ENCODE measurements at regions not wholly inside any gene's neighbourhood (a gene's known extent, or its start where the extent isn't known, plus 50 kb on each side); places are given as distances from the start of the nearest gene placed in this dataset.
"Not testable (repeated sequence)": the region's sequence is repeated elsewhere in the genome, so short reads cannot be mapped to it uniquely, and the experiment has no call there.

DNA sequence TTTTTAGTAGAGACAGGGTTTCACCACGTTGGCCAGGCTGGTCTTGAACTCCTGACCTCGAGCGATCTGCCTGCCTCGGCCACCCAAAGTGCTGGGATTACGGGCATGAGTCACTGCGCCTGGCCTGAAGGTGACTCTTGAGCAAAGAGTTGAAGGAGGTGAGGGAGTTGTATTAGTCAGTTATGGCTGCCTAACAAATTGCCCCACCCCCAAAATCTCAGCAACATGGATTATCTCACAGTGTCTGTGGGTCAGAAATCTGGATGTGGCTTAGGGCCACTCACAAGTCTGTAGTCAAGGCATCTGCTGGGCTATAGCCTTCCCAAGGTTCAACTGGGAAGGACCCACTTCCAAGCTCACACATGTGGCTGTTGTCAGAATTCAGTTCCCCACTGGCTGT lies 52.8 kb upstream of the ADGRE5 start:
- DNase-seq, result no peak

GRCh38 chr19:14327061-14327460 lies 54.2 kb upstream of the ADGRE5 start:
- not testable (repeated sequence) for DNase-seq

DNA sequence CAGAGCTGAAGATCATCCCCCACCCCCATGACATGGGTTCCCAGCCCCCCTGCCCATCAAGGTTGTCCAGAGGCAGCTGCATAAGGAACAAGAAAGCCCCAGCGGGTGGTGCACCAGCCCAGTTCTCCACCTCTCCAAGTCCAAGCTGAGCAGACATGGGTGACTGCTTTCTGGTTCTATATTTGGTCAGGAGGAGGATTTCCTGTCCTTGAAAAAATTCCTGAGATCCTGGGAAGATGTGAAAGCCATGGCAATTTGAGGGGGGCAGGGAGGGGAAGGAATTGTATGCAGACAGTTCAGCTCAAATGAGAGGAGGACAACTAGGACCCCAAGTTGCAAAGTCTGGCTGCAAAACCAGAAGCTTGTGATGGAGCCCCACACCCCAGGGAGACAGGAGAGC lies 55.4 kb upstream of the ADGRE5 start:
- DNase-seq, result peak; percentile 31

GRCh38 chr19:14325134-14325533 lies 56.1 kb upstream of the ADGRE5 start:
- no peak for DNase-seq

- DNase-seq, result no peak
Observed at GRCh38 chr19:14322889-14323463, 58.3 kb upstream of the ADGRE5 start.

GRCh38 chr19:14320253-14320652 lies 61.0 kb upstream of the ADGRE5 start:
- no peak for DNase-seq

DNA sequence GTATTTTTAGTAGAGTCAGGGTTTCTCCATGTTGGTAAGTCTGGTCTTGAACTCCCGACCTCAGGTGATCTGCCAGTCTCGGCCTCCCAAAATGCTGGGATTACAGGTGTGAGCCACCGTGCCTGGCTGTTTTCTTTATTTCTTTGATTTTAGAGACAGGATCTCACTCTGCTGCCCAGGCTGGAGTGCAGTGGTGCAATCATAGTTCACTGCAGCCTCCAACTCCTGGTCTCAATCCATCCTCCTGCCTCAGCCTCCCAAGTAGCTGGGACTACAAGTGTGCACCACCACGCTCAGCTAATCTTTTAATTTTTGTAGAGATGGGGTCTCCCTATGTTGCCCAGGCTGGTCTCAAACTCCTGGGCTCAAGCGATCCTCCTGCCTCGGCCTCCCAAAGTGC lies 61.5 kb upstream of the ADGRE5 start:
- DNase-seq, result not testable (repeated sequence)

DNA sequence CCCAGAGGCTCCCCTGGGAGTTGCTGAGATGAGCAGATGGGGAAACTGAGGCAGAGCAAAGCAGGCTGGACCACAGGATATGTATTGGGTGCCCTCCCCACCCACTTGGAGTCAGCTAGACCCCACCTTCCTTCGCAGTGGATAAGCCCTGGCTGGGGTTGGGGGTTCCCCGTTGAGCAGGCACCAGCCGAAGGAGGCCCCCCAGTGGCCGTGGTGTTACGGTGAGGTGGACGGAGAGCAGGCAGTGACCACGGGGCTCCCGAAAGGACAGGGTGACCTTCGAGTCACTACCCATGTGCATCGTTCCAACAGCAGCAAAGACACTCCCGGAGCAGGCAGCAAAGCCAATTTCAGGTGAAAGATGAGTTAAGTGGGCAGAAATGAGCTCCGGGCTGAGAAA lies 62.4 kb upstream of the ADGRE5 start:
- no peak for DNase-seq

DNA sequence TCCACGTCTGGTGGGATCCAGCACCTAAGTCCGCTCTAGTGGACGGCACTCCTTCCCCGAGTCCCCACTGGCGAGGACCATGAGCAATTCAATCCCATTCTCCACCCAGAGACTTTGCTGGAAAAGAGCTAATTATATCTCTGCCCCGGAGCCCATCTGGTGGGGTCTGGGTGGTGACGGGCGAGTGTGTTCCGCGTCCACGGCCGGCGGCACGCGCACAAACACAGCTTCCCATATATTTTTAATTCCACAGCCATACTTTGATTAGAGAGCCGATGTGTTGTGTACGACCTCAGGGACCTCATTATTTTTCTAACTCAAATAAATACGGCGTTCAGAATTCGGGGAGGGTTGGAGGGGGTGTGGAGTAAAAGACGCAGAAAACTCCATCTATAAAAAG lies 64.1 kb upstream of the ADGRE5 start:
- DNase-seq, result no peak

- DNase-seq, result no peak
Observed at GRCh38 chr19:14315433-14315832, 65.8 kb upstream of the ADGRE5 start.

DNA sequence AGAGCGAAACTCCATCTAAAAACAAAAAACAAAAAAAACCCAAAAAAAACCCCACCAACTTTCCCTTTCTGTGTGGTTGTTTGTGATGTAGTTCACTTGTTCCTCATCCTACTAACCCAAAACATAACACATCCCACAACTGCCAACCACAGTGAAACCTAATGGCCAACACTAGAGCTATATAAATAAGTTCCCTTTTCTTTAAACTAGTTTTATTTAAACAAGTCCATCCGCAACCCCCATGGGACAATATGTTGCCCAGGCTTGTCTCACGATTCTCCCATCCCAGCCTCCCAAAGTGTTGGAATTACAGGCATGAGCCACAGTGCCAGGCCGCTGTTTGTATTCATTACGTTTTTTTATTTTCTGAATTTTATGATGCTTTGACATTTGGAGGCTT lies 71.2 kb upstream of the ADGRE5 start:
- no peak for DNase-seq

GRCh38 chr19:14305706-14306105 lies 75.5 kb upstream of the ADGRE5 start:
- no peak for DNase-seq

GRCh38 chr19:14301150-14301549 lies 80.1 kb upstream of the ADGRE5 start:
- DNase-seq, result no peak

- no peak for DNase-seq
Observed at GRCh38 chr19:14300303-14300702, 80.9 kb upstream of the ADGRE5 start.

DNA sequence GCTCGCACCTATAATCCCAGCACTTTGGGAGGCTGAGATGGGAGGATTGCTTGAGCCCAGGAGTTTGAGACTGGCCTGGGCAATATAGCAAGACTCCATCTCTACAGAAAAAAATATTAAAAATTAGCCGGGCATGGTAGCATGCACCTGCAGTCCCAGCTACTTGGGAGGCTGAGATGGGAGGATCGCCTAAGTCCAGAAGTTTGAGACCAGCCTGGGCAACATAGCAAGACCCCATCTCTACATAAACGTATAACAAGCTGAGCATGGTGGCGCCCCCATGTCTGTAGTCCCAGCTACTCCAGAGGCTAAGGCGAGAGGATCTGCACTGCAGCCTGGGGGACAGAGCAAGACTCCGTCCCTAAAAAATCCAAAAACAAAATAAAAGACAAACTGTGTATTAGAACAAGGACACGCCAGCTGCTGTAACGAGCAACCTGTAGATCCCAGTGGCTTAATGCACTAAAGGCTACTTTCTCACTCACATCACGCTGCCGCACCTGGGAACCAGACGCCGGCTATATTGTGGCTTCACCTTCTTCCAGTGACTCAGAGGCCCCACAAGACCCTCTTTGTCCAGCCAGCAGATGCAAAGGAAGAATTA lies 81.9 kb upstream of the ADGRE5 start:
- DNase-seq, result not testable (repeated sequence)

DNA sequence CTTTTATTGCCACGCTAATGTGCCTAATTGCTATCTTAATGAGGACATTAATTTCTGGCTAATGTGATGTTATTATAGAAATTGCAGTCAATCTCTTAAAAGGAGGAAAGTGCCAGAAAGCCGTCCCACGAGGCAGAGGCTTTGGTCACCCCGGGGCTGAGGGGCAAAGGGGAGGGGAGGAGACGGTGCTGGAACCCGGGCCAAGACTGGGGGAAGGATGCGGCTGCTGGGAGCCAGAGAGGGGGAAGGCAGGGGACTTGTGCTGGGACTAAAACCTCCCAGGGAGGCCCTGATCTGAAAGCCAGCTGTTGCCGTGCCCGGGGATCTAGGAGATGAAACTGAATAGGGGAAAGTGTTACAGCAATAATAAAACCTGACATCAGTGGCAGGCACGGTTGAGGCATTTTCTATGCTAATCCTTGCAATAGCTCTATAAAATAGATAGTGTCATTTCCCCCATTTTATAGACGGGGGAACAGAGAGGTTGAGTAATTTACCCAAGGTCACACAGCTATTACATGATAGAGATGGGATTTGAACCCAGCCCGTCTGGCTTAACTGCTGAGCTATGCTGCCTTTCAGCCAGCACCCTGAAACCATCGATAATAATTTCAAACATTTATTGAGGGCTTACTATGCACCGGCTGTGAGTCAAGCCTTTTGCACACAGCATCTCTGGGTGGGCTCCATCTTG lies 83.2 kb upstream of the ADGRE5 start:
- DNase-seq, result not testable (repeated sequence)

GRCh38 chr19:14294974-14295373 lies 86.3 kb upstream of the ADGRE5 start:
- DNase-seq, result peak; percentile 11

- DNase-seq, result not testable (repeated sequence)
Observed at GRCh38 chr19:14293816-14294170, 87.5 kb upstream of the ADGRE5 start.

DNA sequence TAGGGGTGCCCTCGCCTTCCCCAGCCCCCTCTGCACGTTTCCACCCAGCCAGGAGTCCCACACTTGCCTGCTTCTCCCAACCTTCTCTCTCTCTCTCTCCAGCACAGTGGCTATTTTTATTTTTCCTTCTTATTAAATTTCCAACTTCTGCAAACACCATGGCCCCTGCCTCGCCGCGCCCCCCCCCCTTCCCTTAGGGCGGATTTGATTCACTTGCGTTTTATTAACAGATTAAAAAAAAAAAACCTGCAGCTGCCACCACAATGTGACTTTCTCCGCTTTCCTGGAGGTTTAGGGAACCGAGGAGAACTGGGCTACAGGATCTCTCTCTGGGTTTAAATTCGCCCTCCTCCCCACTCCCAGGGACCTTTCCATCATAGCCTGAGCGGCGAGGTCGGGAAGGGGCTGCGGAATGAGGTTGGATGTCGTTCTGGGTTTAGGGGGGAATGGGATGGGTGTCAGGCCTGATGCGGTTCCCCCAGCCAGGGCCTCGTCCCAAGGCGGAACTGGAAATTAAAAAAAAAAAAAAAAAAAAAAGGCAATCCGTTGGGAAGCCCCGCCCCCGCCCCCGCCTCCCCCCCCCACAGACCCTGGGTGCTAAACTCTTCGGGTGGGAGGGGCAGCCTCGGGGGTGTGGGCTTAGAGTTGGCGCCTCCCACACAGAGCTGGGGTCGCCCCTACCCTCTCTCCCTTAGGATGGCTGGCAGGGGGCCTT lies 87.3 kb upstream of the ADGRL1 start:
- DNase-seq, result not testable (repeated sequence)

GRCh38 chr19:14289810-14290209 lies 83.8 kb upstream of the ADGRL1 start:
- DNase-seq, result not testable (repeated sequence)

DNA sequence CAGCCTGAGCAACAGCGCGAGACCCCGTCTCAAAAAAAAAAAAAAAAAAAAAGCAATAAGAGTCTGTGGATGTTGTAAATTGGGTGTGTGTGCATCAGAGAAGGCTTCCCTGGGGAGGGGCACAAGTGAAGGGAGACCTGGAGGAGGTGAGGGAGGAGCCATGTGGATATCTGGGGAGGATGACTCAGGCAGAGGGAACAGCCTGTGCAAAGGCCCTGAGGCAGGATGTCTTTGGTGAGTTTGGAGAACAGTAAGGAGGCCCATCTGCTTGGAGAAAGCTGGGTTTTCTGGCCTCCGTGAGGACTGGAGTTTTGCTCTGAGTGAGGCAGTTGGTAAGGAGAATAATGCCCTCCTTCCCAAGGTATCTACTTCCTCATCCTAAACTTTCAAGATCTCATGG lies 81.9 kb upstream of the ADGRL1 start:
- not testable (repeated sequence) for DNase-seq

DNA sequence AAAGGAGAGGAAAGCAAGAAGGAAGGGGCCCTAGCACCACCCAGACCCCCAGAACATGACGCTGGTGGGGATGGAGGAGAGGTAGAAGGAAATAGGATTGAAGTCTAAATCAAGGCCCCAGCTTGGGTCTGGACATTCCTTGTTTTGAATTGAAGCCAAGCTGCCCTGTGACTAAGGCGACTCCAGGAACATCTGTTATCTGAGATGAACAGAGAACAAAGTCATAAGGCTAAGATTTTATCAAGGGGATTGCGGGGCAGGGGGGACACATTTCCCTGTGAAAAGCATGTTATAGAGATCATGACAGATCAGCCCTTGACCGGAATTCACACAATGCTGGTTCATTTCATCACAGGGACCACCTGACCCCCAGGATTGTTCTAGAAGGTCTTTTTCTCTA lies 80.6 kb upstream of the ADGRL1 start:
- not testable (repeated sequence) for DNase-seq

DNA sequence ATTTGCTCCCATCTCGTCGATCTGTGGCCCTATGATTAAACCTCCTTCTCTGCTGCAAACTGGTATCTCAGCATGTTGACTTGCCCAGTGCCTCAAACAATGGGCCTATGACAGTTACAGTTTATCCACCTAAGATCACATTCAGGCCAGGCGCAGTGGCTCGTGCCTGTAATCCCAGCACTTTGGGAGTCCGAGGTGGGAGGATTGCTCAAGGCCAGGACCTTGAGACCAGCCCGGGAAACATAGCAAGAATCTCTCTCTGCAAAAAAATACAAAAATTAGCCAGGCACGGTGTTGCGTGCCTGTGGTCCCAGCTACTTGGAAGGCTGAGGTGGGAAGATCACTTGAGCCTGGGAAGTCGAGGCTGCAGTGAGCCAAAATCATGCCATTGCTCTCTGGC lies 79.8 kb upstream of the ADGRL1 start:
- DNase-seq, result not testable (repeated sequence)

Measured in fibroblast of skin of right quadriceps (primary cell).